HG02763 (cell line): ENCODE measurements at regions not wholly inside any gene's neighbourhood (a gene's known extent, or its start where the extent isn't known, plus 50 kb on each side); places are given as distances from the start of the nearest gene placed in this dataset.
"Not testable (repeated sequence)": the region's sequence is repeated elsewhere in the genome, so short reads cannot be mapped to it uniquely, and the experiment has no call there.

Experiments
- ATAC-seq: cut with Tn5 transposase; IDR thresholded peaks from one replicate; pipeline ENCODE4 v1.9.1; 2021; ENCODE audit warnings: mild to moderate bottlenecking, moderate library complexity; ENCODE audit not compliant: unreplicated experiment

GRCh38 chr18:9009703-9010488, 92.6 kb upstream of the NDUFV2 start:
- no peak for ATAC-seq

GRCh38 chr18:9011431-9011830, 91.1 kb upstream of the NDUFV2 start:
- ATAC-seq, result no peak

- ATAC-seq, result no peak
Observed at GRCh38 chr18:9013926-9014373, 88.5 kb upstream of the NDUFV2 start.

GRCh38 chr18:9015689-9016088, 86.8 kb upstream of the NDUFV2 start:
- no peak for ATAC-seq

GRCh38 chr18:9016633-9017166, 85.8 kb upstream of the NDUFV2 start:
- no peak for ATAC-seq

- ATAC-seq, result peak; percentile 88
Observed at GRCh38 chr18:9017167-9017904, 85.2 kb upstream of the NDUFV2 start.

GRCh38 chr18:9017905-9018227, 84.6 kb upstream of the NDUFV2 start:
- ATAC-seq, result no peak

GRCh38 chr18:9019135-9019534, 83.4 kb upstream of the NDUFV2 start:
- ATAC-seq, result no peak

- no peak for ATAC-seq
Observed at GRCh38 chr18:9020221-9020620, 82.3 kb upstream of the NDUFV2 start.

- ATAC-seq, result no peak
Observed at GRCh38 chr18:9021458-9021857, 81.0 kb upstream of the NDUFV2 start.

GRCh38 chr18:9022397-9023155, 79.9 kb upstream of the NDUFV2 start:
- no peak for ATAC-seq

- ATAC-seq, result not testable (repeated sequence)
Observed at GRCh38 chr18:9024031-9024646, 78.4 kb upstream of the NDUFV2 start.

GRCh38 chr18:9025091-9025838, 77.2 kb upstream of the NDUFV2 start:
- ATAC-seq, result no peak

- ATAC-seq, result no peak
Observed at GRCh38 chr18:9029131-9029530, 73.4 kb upstream of the NDUFV2 start.

- ATAC-seq, result no peak
Observed at GRCh38 chr18:9032519-9032918, 70.0 kb upstream of the NDUFV2 start.

GRCh38 chr18:9038277-9038871, 64.1 kb upstream of the NDUFV2 start:
- no peak for ATAC-seq

- no peak for ATAC-seq
Observed at GRCh38 chr18:9039441-9040071, 62.9 kb upstream of the NDUFV2 start.

GRCh38 chr18:9042766-9043481, 59.6 kb upstream of the NDUFV2 start:
- no peak for ATAC-seq

- no peak for ATAC-seq
Observed at GRCh38 chr18:9043581-9043980, 58.9 kb upstream of the NDUFV2 start.
